ENCODE measurements at regions not wholly inside any gene's neighbourhood (a gene's known extent, or its start where the extent isn't known, plus 50 kb on each side); places are given as distances from the start of the nearest gene placed in this dataset.

- no peak for DNase-seq (ENCODE audit: low read depth)
- in situ Hi-C loops (cut with HindIII; ENCODE audit: low pct_unique_long_range_greater_than_20kb, low sequenced_read_pairs) = no loop called here
Observed at GRCh38 chr1:90346349-90346748, 351.4 kb downstream of the ZNF326 start.

- in situ Hi-C loops (cut with HindIII; ENCODE audit: low pct_unique_long_range_greater_than_20kb, low sequenced_read_pairs) = no loop called here
- no peak for DNase-seq (ENCODE audit: low read depth)
Observed at GRCh38 chr1:90344963-90345730, 350.2 kb downstream of the ZNF326 start.

- in situ Hi-C loops (cut with HindIII; ENCODE audit: low pct_unique_long_range_greater_than_20kb, low sequenced_read_pairs) = no loop called here
Observed at GRCh38 chr1:90341516-90341915, 346.6 kb downstream of the ZNF326 start.

GRCh38 chr1:90340606-90341005 is 345.7 kb downstream of the ZNF326 start:
- DNase-seq (ENCODE audit: low read depth) = no peak
- in situ Hi-C loops (cut with HindIII; ENCODE audit: low pct_unique_long_range_greater_than_20kb, low sequenced_read_pairs) = no loop called here

More at GRCh38 chr1:90341516-90341915, 346.6 kb downstream of the ZNF326 start:
- no peak for DNase-seq (ENCODE audit: low read depth)

- in situ Hi-C loops (cut with HindIII; ENCODE audit: low pct_unique_long_range_greater_than_20kb, low sequenced_read_pairs) = no loop called here
Observed at GRCh38 chr1:90339811-90340210, 344.9 kb downstream of the ZNF326 start.

GRCh38 chr1:90336552-90337324 is 341.8 kb downstream of the ZNF326 start:
- in situ Hi-C loops (cut with HindIII; ENCODE audit: low pct_unique_long_range_greater_than_20kb, low sequenced_read_pairs) = no loop called here
- DNase-seq (ENCODE audit: low read depth) = no peak

More at GRCh38 chr1:90339811-90340210, 344.9 kb downstream of the ZNF326 start:
- no peak for DNase-seq (ENCODE audit: low read depth)

- in situ Hi-C loops (cut with HindIII; ENCODE audit: low pct_unique_long_range_greater_than_20kb, low sequenced_read_pairs) = no loop called here
Observed at GRCh38 chr1:90335558-90335957, 340.6 kb downstream of the ZNF326 start.

GRCh38 chr1:90334137-90334536 is 339.2 kb downstream of the ZNF326 start:
- in situ Hi-C loops (cut with HindIII; ENCODE audit: low pct_unique_long_range_greater_than_20kb, low sequenced_read_pairs) = no loop called here
- no peak for DNase-seq (ENCODE audit: low read depth)

More at GRCh38 chr1:90335558-90335957, 340.6 kb downstream of the ZNF326 start:
- no peak for DNase-seq (ENCODE audit: low read depth)

- no peak for DNase-seq (ENCODE audit: low read depth)
- in situ Hi-C loops (cut with HindIII; ENCODE audit: low pct_unique_long_range_greater_than_20kb, low sequenced_read_pairs) = no loop called here
Observed at GRCh38 chr1:90325168-90325567, 330.3 kb downstream of the ZNF326 start.

- DNase-seq (ENCODE audit: low read depth) = no peak
- in situ Hi-C loops (cut with HindIII; ENCODE audit: low pct_unique_long_range_greater_than_20kb, low sequenced_read_pairs) = no loop called here
Observed at GRCh38 chr1:90322186-90322585, 327.3 kb downstream of the ZNF326 start.

- in situ Hi-C loops (cut with HindIII; ENCODE audit: low pct_unique_long_range_greater_than_20kb, low sequenced_read_pairs) = no loop called here
- no peak for DNase-seq (ENCODE audit: low read depth)
Observed at GRCh38 chr1:90319918-90320317, 325.0 kb downstream of the ZNF326 start.

- in situ Hi-C loops (cut with HindIII; ENCODE audit: low pct_unique_long_range_greater_than_20kb, low sequenced_read_pairs) = no loop called here
- no peak for DNase-seq (ENCODE audit: low read depth)
Observed at GRCh38 chr1:90318431-90318830, 323.5 kb downstream of the ZNF326 start.

- no peak for DNase-seq (ENCODE audit: low read depth)
- in situ Hi-C loops (cut with HindIII; ENCODE audit: low pct_unique_long_range_greater_than_20kb, low sequenced_read_pairs) = no loop called here
Observed at GRCh38 chr1:90317628-90318027, 322.7 kb downstream of the ZNF326 start.

- in situ Hi-C loops (cut with HindIII; ENCODE audit: low pct_unique_long_range_greater_than_20kb, low sequenced_read_pairs) = no loop called here
- DNase-seq (ENCODE audit: low read depth) = no peak
Observed at GRCh38 chr1:90314533-90314932, 319.6 kb downstream of the ZNF326 start.

- in situ Hi-C loops (cut with HindIII; ENCODE audit: low pct_unique_long_range_greater_than_20kb, low sequenced_read_pairs) = no loop called here
- DNase-seq (ENCODE audit: low read depth) = no peak
Observed at GRCh38 chr1:90313778-90314177, 318.9 kb downstream of the ZNF326 start.

- DNase-seq (ENCODE audit: low read depth) = no peak
- in situ Hi-C loops (cut with HindIII; ENCODE audit: low pct_unique_long_range_greater_than_20kb, low sequenced_read_pairs) = no loop called here
Observed at GRCh38 chr1:90309806-90310205, 314.9 kb downstream of the ZNF326 start.

GRCh38 chr1:90308421-90308820 is 313.5 kb downstream of the ZNF326 start:
- in situ Hi-C loops (cut with HindIII; ENCODE audit: low pct_unique_long_range_greater_than_20kb, low sequenced_read_pairs) = no loop called here
- no peak for DNase-seq (ENCODE audit: low read depth)

- in situ Hi-C loops (cut with HindIII; ENCODE audit: low pct_unique_long_range_greater_than_20kb, low sequenced_read_pairs) = no loop called here
- DNase-seq (ENCODE audit: low read depth) = no peak
Observed at GRCh38 chr1:90305577-90305976, 310.7 kb downstream of the ZNF326 start.

- in situ Hi-C loops (cut with HindIII; ENCODE audit: low pct_unique_long_range_greater_than_20kb, low sequenced_read_pairs) = no loop called here
- DNase-seq (ENCODE audit: low read depth) = no peak
Observed at GRCh38 chr1:90296327-90296726, 301.4 kb downstream of the ZNF326 start.

All from Caki2 (cell line).